ENCODE measurements at regions not wholly inside any gene's neighbourhood (a gene's known extent, or its start where the extent isn't known, plus 50 kb on each side); places are given as distances from the start of the nearest gene placed in this dataset.

GRCh38 chr15:35320158-35320780, 225.7 kb downstream of the DPH6 start:
- ATAC-seq: no peak

- ATAC-seq: peak; percentile 63
Observed at GRCh38 chr15:35319354-35319753, 226.6 kb downstream of the DPH6 start.

DNA sequence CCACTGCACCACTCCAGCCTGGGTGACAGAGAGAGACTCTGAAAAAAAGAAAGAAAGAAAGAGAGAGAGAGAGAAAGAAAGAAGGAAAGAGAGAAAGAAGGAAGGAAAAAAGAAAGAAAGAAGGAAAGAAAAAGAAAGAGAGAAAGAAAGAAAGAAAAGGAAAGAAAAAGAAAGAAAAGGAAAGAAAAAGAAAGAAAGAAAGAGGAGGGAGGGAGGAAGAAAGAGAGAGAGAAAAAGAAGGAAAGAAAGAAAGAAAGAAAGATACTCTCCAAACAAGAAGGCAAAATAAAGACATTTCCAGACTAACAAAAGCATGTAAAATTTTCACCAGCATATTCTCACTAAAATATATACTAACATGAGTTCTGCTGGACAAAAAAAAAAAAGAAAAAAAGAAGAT, 228.7 kb downstream of the DPH6 start:
- no peak for ATAC-seq

DNA sequence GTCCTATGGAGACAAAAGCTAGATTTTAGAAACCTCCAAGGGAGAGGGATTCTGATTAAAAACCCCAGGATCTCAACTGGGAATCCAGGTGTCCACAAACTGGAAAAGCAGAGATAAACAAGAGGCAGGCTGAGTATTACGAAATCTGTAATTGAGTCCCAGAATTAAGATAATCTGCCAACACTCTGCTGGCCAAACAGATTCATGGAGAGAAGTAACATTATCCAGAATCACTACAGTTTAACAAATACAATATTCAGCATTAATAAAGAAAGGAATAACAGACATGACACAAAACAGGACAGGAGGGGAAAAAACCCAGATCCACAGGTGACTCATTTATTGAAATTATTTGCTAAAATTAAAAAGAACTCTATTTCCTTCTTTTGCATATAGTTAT, 227.2 kb upstream of the NANOGP8 start:
- ATAC-seq: no peak

DNA sequence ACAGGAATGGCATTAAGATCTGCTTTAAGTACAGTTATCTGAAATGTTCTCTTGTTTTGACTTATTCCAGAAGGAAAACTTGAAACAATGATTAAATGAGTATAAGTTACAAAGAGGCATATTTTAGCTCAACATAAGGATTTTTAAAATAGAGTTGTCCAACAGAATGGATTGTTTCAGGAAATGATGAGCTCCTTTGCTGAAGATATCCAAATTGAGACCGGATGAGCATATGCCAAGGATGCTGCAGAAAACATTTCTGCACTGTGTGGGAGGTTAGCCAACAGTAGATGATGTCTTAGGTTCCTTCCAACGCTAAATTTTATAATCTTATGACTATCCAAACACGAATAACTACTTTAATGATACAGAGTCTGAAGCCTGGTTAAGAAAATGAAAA, 226.5 kb upstream of the NANOGP8 start:
- ATAC-seq: no peak

- ATAC-seq: no peak
Observed at GRCh38 chr15:35309886-35310285, 224.8 kb upstream of the NANOGP8 start.

DNA sequence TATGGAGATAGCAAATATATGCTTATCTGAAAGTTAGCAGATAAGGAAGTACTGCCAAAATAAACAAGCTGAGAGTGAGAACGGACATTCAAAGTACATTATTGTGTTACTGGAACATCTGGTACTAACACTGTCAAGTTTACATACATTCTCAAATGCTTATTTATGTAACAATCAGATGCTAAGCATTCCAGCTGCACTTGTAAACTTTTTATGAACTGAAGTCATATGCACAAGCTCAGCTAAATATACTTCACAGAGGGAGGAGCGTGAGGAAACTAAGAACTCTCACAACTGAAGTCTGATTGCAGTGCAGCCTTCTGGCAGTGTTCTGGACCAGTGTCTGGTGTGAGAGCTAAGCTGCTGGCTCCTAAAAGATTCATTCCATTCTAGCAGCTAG, 223.7 kb upstream of the NANOGP8 start:
- no peak for ATAC-seq

GRCh38 chr15:35307676-35308075, 222.6 kb upstream of the NANOGP8 start:
- ATAC-seq: no peak

DNA sequence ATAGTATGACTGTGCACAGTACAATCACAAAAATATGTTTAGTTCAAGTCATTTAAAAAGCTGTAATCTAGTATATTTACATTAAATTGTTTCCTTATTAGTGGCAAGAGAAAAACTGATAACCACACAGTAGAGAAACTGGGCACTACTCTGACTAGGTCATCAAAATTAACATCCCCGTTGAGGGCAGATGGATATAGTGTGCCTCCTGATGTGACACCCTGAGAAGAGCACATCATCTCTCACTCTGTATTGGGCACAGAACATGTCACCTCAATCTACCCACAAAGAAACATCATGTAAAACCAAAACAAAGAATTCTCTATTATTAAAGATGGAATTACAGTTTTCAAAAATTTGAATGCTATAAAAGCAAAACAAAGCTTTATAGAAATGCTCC, 221.9 kb upstream of the NANOGP8 start:
- ATAC-seq: no peak

- peak; percentile 83 for ATAC-seq
Observed at GRCh38 chr15:35306361-35306981, 221.4 kb upstream of the NANOGP8 start.

- peak; percentile 59 for ATAC-seq
Observed at GRCh38 chr15:35305946-35306345, 220.9 kb upstream of the NANOGP8 start.

GRCh38 chr15:35305031-35305550, 220.0 kb upstream of the NANOGP8 start:
- no peak for ATAC-seq

DNA sequence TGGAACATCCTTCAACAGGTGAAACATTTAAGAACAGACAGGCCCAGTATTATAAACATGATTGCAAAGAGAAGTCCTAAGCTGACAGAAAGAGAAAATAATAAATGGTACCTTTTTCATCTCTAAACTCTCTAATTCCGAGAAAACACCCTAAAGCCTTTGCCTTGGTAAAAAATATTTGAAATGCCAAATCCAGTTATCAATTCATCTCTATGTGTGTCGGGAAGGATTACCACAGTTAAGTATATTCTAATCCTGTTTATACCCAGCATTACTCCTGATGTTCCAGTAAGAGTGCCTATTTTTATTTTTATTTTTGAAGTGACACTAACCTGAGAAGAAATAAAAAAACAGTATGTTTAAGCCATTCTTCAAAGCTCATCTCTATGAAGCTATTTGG, 219.3 kb upstream of the NANOGP8 start:
- ATAC-seq: no peak

GRCh38 chr15:35302334-35302733, 217.2 kb upstream of the NANOGP8 start:
- ATAC-seq: no peak

- ATAC-seq: no peak
Observed at GRCh38 chr15:35301088-35301487, 216.0 kb upstream of the NANOGP8 start.

- no peak for ATAC-seq
Observed at GRCh38 chr15:35299059-35299735, 214.1 kb upstream of the NANOGP8 start.

DNA sequence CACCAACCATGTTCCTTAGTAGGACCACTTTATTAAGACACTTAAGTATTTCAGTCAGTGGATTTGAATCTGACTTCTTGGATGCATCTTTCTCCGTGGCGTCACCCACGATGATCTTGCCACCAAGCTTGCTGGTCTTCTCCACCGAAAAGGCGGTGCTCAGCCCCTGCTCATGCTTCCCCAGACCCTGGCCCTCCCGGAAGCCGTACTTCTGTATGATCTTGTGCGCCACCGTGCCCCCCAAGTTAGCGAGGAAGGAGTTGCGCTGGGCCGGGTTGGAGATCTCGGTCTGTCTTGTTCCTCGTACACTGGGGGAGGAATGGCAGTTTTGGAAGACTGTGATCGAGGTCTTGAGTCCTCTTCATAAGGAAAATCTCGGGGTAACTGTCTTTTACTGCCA, 213.4 kb upstream of the NANOGP8 start:
- no peak for ATAC-seq

DNA sequence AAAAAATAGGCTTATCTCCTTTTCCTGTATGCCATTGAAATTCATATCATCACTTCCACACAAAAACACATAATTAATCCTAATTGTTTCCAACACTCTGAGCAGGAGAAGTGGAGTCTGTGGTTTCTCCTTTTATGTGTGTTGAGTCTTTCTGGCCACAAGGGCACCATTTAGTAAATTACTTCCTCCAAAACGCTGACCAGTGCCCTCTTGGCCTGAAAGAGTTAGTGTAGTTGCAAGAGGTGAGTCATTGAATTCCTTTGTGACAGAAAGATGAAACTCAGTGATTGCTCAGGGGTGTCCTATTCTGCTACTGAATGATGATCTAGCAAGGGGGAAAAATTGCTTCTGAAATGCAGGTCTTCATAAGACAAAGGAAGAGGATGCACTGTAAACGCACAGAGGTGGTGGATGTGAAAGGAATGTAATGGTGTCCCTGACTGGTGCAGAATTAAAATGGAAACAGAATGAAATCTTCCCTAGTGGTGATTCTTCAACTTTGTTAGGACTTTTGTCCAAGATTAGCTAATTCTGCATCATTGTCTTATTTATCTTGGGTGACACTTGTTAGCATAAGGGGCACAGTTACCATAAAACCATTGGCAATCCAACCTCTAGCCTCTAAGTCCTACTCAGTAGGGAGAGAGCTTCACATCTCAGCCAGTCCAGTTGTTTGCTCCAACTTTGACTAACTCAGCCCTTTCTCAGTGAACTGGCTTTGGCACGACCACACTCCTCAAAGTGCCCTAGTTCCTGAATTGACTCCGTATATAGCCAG, 208.4 kb upstream of the NANOGP8 start:
- ATAC-seq: peak; percentile 62

- ATAC-seq: peak; percentile 86
Observed at GRCh38 chr15:35290301-35290721, 205.2 kb upstream of the NANOGP8 start.

GRCh38 chr15:35289024-35289617, 204.0 kb upstream of the NANOGP8 start:
- peak; percentile 67 for ATAC-seq

DNA sequence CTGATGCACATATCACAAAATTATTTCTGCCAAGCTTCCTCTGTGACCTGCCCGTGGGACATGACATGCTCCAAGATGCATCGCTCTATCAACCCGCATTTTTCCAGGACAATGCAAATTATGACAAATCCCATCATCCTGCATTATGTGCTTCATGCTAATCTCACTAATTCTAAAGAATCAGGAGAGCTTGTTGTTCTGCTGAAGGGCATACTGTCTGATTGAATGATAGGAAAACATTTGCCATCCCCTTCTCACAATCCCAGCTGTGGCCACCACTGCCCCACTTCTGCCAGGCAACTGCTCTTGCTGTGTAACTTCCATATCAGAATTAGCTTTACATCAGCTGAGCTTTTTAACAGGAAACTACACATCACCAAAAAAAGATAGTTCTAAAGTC, 203.5 kb upstream of the NANOGP8 start:
- no peak for ATAC-seq

GRCh38 chr15:35286721-35287120, 201.6 kb upstream of the NANOGP8 start:
- ATAC-seq: no peak

Measured in esophagus mucosa (tissue), 1 donor.